CD8-positive, alpha-beta memory T cell (primary cell): ENCODE measurements at regions not wholly inside any gene's neighbourhood (a gene's known extent, or its start where the extent isn't known, plus 50 kb on each side); places are given as distances from the start of the nearest gene placed in this dataset.

ENCODE experiments used
- CTCF ChIA-PET: fragments of 350-600 bp; sonication (Branson Sonifier 250); formaldehyde crosslinking; loops from one replicate; lab custom pipeline; 2021; ENCODE audit warnings: antibody characterized with exemption; lab: Charles Lee
- POLR2A ChIA-PET: fragments of 350-600 bp; sonication (Branson Sonifier 250); formaldehyde crosslinking; loops from one replicate; lab custom pipeline; 2021; ENCODE audit warnings: antibody characterized with exemption; lab: Charles Lee
- DNase-seq, 5 donors: peaks; one replicate each; pipeline versions ENCODE4 v3.0.0 to v3.0.0-alpha.2; 2020 to 2022; ENCODE audit warnings: mixed read lengths in 1 of 5
- H3K27ac ChIP-seq: one replicate; pipeline ENCODE4 v1.7.0; 2013; ENCODE audit warnings: low read depth, mild to moderate bottlenecking, low read length, moderate library complexity
- H3K27me3 ChIP-seq: 2 replicates; pipeline ENCODE4 v1.7.0; 2013; ENCODE audit warnings: low read length, mild to moderate bottlenecking; ENCODE audit not compliant: insufficient read depth, poor library complexity, severe bottlenecking
- H3K36me3 ChIP-seq: 2 replicates; pipeline ENCODE4 v1.7.0; 2013; ENCODE audit warnings: mild to moderate bottlenecking, low read length, moderate library complexity; ENCODE audit not compliant: insufficient read depth
- H3K4me1 ChIP-seq: 2 replicates; pipeline ENCODE4 v1.7.0; 2013; ENCODE audit warnings: mild to moderate bottlenecking, low read length, moderate library complexity; ENCODE audit not compliant: insufficient read depth
- H3K4me3 ChIP-seq: 2 replicates; pipeline ENCODE4 v1.7.0; 2013; ENCODE audit warnings: mild to moderate bottlenecking, low read length
- H3K9me3 ChIP-seq: 2 replicates; pipeline ENCODE4 v1.7.0; 2013; ENCODE audit warnings: mild to moderate bottlenecking, low read length
- H3K27ac Mint-ChIP-seq, 8 donors: one replicate each; pipeline ENCODE4 v1.8.0; 2020 to 2021; ENCODE audit warnings: mixed read lengths in 8 of 8, mild to moderate bottlenecking in 6 of 8, inconsistent platforms in 3 of 8, moderate library complexity in 3 of 8
- H3K27me3 Mint-ChIP-seq, 2 donors: one replicate each; pipeline ENCODE4 v1.8.0; 2020 to 2021; ENCODE audit warnings: mixed read lengths in 2 of 2, mild to moderate bottlenecking in 1 of 2, moderate library complexity in 1 of 2
- H3K36me3 Mint-ChIP-seq, 3 donors: one replicate each; pipeline ENCODE4 v1.8.0; 2020 to 2021; ENCODE audit warnings: mixed read lengths in 3 of 3, inconsistent platforms in 1 of 3, mild to moderate bottlenecking in 1 of 3
- H3K4me1 Mint-ChIP-seq, 3 donors: one replicate each; pipeline ENCODE4 v1.8.0; 2020 to 2021; ENCODE audit warnings: mixed read lengths in 3 of 3, inconsistent platforms in 1 of 3, mild to moderate bottlenecking in 1 of 3
- H3K4me3 Mint-ChIP-seq, 7 donors: one replicate each; pipeline ENCODE4 v1.8.0; 2020 to 2021; ENCODE audit warnings: mixed read lengths in 7 of 7, mild to moderate bottlenecking in 6 of 7, moderate library complexity in 4 of 7, inconsistent platforms in 2 of 7
- H3K9me3 Mint-ChIP-seq, 5 donors: one replicate each; pipeline ENCODE4 v1.8.0; 2020 to 2022; ENCODE audit warnings: mixed read lengths in 5 of 5, mild to moderate bottlenecking in 3 of 5, moderate library complexity in 2 of 5, inconsistent platforms in 1 of 5

DNA sequence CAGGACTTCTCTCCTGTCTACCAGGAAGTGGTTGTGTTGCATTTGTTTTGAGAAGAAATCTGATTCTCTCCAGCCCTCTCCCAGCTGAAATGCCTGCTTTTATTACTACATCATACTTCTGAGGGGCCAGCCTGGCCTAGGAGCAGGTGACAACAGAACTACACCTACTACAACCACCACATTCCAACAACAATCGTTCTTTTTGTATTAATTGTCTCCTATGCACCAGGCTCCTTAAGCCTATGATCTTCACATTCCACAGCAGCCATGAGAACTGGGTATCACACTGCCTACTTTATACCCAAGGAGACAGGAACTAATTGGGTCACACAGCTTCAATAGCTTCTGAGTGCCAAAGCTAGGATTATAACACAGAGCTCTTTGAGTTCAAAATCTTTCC is 167.7 kb downstream of the TDRD15 start:
- Mint-ChIP-seq H3K36me3 (no peaks in the 10 kb centered on the region), H3K27me3 (no peaks in the 10 kb centered on the region), H3K9me3 (peaks cover 0 to 2% (median 0%) of the 10 kb centered on the region in 5 donors), H3K27ac (no peak overlapping the region), H3K4me1 (no peaks in the 10 kb centered on the region), H3K4me3 (no peak overlapping the region)
- no peaks in the 10 kb centered on the region for H3K36me3 ChIP-seq
- ChIA-PET CTCF (no interaction called here), POLR2A (no interaction called here)
- no peak overlapping the region for H3K4me3 ChIP-seq
- H3K4me1 ChIP-seq, result no peaks in the 10 kb centered on the region
- peaks cover 3% of the 10 kb centered on the region for H3K9me3 ChIP-seq
- no peaks in the 10 kb centered on the region for H3K27me3 ChIP-seq
- no peak overlapping the region for H3K27ac ChIP-seq
- no peak for DNase-seq

DNA sequence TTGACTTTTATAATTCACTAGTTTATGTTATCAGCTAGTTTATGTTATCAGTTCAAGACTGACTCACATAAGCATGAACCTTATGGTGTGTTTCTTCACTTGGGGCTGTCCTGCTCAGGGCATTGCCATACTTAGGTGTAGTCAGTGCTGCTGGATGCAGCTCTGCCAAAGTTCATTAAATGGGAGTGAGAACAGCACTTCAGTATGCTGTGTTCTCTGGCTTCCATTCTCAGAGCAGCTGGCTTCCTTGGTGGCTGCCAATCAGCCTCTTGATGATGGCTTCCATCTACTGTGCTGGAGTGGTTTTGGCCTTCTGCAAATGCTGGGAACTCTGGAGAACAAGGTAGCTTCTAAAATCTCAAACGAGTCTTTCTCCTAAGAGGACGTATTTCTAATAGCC is 170.7 kb downstream of the TDRD15 start:
- Mint-ChIP-seq H3K4me1 (no peaks in the 10 kb centered on the region), H3K27ac (no peak overlapping the region), H3K36me3 (no peaks in the 10 kb centered on the region), H3K4me3 (no peak overlapping the region), H3K9me3 (no peaks in the 10 kb centered on the region), H3K27me3 (no peaks in the 10 kb centered on the region)
- H3K4me1 ChIP-seq, result no peaks in the 10 kb centered on the region
- H3K36me3 ChIP-seq, result no peaks in the 10 kb centered on the region
- no peak overlapping the region for H3K4me3 ChIP-seq
- ChIA-PET CTCF (no interaction called here), POLR2A (no interaction called here)
- no peak for DNase-seq
- H3K27ac ChIP-seq, result no peak overlapping the region
- H3K9me3 ChIP-seq, result peaks cover 3% of the 10 kb centered on the region
- H3K27me3 ChIP-seq, result no peaks in the 10 kb centered on the region

DNA sequence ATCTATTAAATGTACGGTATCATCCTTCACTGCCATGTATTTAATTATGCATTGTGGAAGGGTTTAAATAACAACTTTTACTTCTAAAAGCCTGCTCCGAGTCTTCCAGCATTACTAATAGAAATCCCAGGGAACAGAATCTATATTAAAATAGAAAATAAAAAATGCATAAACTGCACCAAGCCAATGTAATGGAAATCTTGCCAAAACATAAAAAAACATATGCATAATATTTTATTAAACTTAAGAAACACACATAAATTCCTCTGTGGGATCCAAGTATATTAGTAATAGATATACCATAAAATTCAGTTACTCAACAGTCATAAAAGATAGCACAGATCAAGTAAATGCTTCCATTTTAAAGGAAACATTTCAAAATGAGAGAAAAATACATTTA is 175.6 kb downstream of the TDRD15 start:
- no peaks in the 10 kb centered on the region for H3K27me3 Mint-ChIP-seq

DNA sequence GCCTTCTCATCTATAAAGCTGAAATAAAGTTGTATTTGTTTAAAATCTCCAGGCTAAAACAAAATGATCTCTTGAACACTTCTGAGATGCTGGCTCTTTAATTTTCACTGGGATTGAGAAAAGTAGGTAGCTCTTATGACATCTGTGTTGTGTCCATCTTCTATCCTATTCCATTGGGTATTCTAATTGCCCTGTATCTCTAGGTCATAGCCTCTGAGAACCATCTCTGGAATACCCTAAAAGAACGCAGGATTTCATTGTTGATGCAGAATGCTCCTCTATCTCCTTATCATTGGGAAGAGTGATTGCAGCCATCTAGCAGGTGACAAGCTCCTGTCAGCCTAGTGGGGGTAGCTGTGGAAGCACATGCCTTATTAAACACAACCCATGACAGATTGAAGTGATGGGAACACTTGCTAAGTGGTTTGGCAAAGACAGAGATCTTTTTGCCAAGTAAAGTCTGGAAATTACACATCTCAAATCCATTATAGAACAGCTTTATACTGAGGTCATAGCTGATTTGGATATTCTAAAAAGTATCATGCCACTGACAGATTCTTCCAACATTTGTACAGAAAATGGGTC is 178.2 kb downstream of the TDRD15 start:
- H3K27me3 Mint-ChIP-seq, result no peaks in the 10 kb centered on the region
- H3K27me3 ChIP-seq, result no peaks in the 10 kb centered on the region
- CTCF ChIA-PET, result no interaction called here

More for the DNA sequence above, 175.6 kb downstream of the TDRD15 start:
- ChIA-PET CTCF (no interaction called here), POLR2A (no interaction called here)
- Mint-ChIP-seq H3K36me3 (no peaks in the 10 kb centered on the region), H3K27ac (no peak overlapping the region), H3K4me1 (no peaks in the 10 kb centered on the region), H3K9me3 (no peaks in the 10 kb centered on the region), H3K4me3 (no peak overlapping the region)
- Histone ChIP-seq H3K27me3 (no peaks in the 10 kb centered on the region), H3K4me3 (no peak overlapping the region), H3K4me1 (no peaks in the 10 kb centered on the region), H3K36me3 (no peaks in the 10 kb centered on the region), H3K27ac (no peak overlapping the region), H3K9me3 (no peaks in the 10 kb centered on the region)
- DNase-seq, result no peak

DNA sequence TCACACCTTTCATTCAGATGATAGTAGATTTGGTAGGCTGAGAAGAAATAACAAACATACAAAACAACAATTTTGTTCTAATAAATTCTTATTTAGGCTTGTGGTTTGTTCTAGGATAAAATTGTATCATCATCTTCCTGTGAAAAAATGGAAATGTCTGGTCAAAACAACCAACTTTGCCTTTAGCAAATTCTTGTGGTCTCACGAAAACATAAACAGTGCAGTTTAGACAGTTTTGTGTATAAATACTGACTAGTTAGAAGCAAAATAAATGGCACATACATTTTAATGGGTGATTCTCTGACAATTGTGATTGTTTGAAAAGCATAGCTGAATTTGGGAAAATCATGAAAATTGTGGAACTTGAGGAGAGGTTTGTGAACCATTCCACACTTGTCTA is 180.1 kb downstream of the TDRD15 start:
- Mint-ChIP-seq H3K4me3 (no peak overlapping the region), H3K4me1 (no peaks in the 10 kb centered on the region), H3K9me3 (no peaks in the 10 kb centered on the region), H3K36me3 (no peaks in the 10 kb centered on the region), H3K27me3 (no peaks in the 10 kb centered on the region), H3K27ac (no peak overlapping the region)
- ChIA-PET CTCF (no interaction called here), POLR2A (no interaction called here)
- H3K27ac ChIP-seq, result no peak overlapping the region
- no peak overlapping the region for H3K4me3 ChIP-seq
- no peak for DNase-seq
- no peaks in the 10 kb centered on the region for H3K4me1 ChIP-seq
- no peaks in the 10 kb centered on the region for H3K9me3 ChIP-seq
- no peaks in the 10 kb centered on the region for H3K36me3 ChIP-seq
- no peaks in the 10 kb centered on the region for H3K27me3 ChIP-seq

More for the DNA sequence above, 178.2 kb downstream of the TDRD15 start:
- Histone ChIP-seq H3K4me3 (no peak overlapping the region), H3K9me3 (no peaks in the 10 kb centered on the region), H3K4me1 (no peaks in the 10 kb centered on the region), H3K27ac (no peak overlapping the region), H3K36me3 (no peaks in the 10 kb centered on the region)
- POLR2A ChIA-PET, result no interaction called here
- Mint-ChIP-seq H3K4me3 (no peak overlapping the region), H3K36me3 (no peaks in the 10 kb centered on the region), H3K4me1 (no peaks in the 10 kb centered on the region), H3K27ac (no peak overlapping the region), H3K9me3 (no peaks in the 10 kb centered on the region)
- no peak for DNase-seq

DNA sequence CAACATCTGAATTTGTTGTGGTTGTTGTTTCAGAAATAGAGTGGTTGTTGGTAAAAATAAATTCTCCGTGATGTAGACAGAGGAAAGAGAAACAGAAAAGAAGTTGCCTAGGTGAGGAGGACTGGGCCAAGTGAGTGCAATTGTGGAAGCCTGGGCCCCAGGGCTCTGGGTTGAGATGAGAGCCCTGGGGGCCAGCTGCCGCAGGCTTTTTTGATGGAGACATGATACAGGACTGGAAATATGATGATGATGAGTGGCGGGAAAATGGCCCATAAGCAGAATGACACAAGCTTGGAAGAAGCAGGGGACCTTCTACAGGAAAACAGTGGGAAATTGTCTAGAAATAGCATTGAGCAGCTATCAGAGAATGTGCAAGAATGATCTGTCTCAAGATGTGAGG is 181.8 kb downstream of the TDRD15 start:
- Mint-ChIP-seq H3K4me3 (no peak overlapping the region), H3K27ac (no peak overlapping the region), H3K9me3 (no peaks in the 10 kb centered on the region), H3K4me1 (no peaks in the 10 kb centered on the region), H3K36me3 (no peaks in the 10 kb centered on the region), H3K27me3 (no peaks in the 10 kb centered on the region)
- no peaks in the 10 kb centered on the region for H3K4me1 ChIP-seq
- H3K36me3 ChIP-seq, result no peaks in the 10 kb centered on the region
- DNase-seq, result no peak
- CTCF ChIA-PET, result no interaction called here
- H3K4me3 ChIP-seq, result no peak overlapping the region
- POLR2A ChIA-PET, result no interaction called here
- no peaks in the 10 kb centered on the region for H3K27me3 ChIP-seq
- no peak overlapping the region for H3K27ac ChIP-seq
- no peaks in the 10 kb centered on the region for H3K9me3 ChIP-seq

DNA sequence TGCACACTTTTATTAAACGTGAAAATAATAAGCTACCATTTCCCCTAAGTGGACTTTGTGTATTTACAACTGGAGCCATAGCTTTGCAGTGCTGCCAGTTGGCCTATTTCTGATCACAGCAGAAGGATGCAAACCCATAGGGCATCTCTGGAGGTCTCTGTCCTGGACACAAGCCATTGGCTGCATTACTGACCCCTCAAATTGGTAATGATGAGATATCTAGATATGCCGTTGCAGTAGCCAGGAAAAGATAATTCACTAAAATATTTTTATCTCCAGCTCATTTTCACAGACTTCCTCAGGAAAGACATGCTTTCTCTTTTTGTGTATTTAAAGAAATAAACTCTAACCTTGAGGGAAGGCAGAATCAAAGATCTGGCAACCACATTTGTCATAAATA is 182.5 kb downstream of the TDRD15 start:
- no peaks in the 10 kb centered on the region for H3K9me3 Mint-ChIP-seq
- Histone ChIP-seq H3K9me3 (no peaks in the 10 kb centered on the region), H3K36me3 (no peaks in the 10 kb centered on the region), H3K27me3 (no peaks in the 10 kb centered on the region), H3K4me1 (no peaks in the 10 kb centered on the region), H3K27ac (no peak overlapping the region), H3K4me3 (no peak overlapping the region)
- no peaks in the 10 kb centered on the region for H3K36me3 Mint-ChIP-seq
- POLR2A ChIA-PET, result no interaction called here
- H3K4me3 Mint-ChIP-seq, result no peak overlapping the region
- H3K27ac Mint-ChIP-seq, result no peak overlapping the region
- no peaks in the 10 kb centered on the region for H3K4me1 Mint-ChIP-seq
- DNase-seq, result no peak
- no peaks in the 10 kb centered on the region for H3K27me3 Mint-ChIP-seq
- CTCF ChIA-PET, result no interaction called here

DNA sequence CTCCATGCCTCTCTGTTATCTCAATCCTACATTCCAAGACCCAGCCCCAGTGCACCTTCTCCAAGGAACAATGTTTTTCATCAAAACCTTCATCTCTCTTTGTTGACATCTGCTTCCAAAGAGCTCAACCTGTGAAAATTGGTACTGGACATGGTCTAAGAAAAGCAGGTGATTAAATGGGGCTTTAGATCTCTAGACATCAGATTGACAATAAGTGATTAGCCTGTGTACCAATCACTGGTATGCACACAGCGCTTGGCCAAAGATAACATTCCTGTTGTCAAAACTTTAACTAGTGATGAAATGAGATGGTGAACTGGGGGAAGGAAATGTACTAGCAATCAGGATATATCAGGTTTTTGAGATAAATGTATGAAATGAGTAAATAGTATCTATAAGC is 183.3 kb downstream of the TDRD15 start:
- no peaks in the 10 kb centered on the region for H3K36me3 Mint-ChIP-seq
- H3K4me3 Mint-ChIP-seq, result no peak overlapping the region
- H3K27ac Mint-ChIP-seq, result no peak overlapping the region
- H3K27ac ChIP-seq, result no peak overlapping the region
- H3K4me1 ChIP-seq, result no peaks in the 10 kb centered on the region
- no peaks in the 10 kb centered on the region for H3K36me3 ChIP-seq
- H3K27me3 Mint-ChIP-seq, result no peaks in the 10 kb centered on the region
- no peak for DNase-seq
- no peaks in the 10 kb centered on the region for H3K27me3 ChIP-seq
- ChIA-PET CTCF (no interaction called here), POLR2A (no interaction called here)
- no peaks in the 10 kb centered on the region for H3K9me3 Mint-ChIP-seq
- H3K4me1 Mint-ChIP-seq, result no peaks in the 10 kb centered on the region
- no peak overlapping the region for H3K4me3 ChIP-seq
- no peaks in the 10 kb centered on the region for H3K9me3 ChIP-seq

DNA sequence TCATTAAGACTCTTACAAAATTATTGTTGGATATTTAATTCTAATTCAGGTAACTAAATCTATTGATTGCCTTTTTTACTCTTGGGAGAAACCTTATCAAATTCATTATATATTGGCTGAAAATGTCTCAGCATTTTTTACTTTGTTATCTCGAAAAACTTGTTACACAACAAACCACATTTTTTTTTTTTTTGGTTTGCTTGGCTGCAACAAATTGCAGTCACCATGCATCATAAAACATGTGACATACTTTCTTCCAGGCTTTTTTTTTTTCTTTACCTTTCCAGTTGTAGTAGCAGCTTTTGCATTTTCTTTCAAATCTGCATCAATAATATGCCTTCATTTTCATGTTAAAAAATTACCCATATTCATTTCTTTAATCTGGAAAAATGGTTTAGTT is 186.7 kb downstream of the TDRD15 start:
- Mint-ChIP-seq H3K27ac (no peak overlapping the region), H3K36me3 (no peaks in the 10 kb centered on the region), H3K9me3 (peaks cover 0 to 5% (median 0%) of the 10 kb centered on the region in 5 donors), H3K4me1 (no peaks in the 10 kb centered on the region), H3K4me3 (no peak overlapping the region), H3K27me3 (no peaks in the 10 kb centered on the region)
- H3K4me1 ChIP-seq, result no peaks in the 10 kb centered on the region
- CTCF ChIA-PET, result no interaction called here
- no peak overlapping the region for H3K4me3 ChIP-seq
- H3K9me3 ChIP-seq, result no peaks in the 10 kb centered on the region
- POLR2A ChIA-PET, result no interaction called here
- H3K36me3 ChIP-seq, result no peaks in the 10 kb centered on the region
- no peaks in the 10 kb centered on the region for H3K27me3 ChIP-seq
- no peak for DNase-seq
- H3K27ac ChIP-seq, result no peak overlapping the region
